NT2/D1 (cell line): ENCODE measurements at regions not wholly inside any gene's neighbourhood (a gene's known extent, or its start where the extent isn't known, plus 50 kb on each side); places are given as distances from the start of the nearest gene placed in this dataset.
"Not testable (repeated sequence)": the region's sequence is repeated elsewhere in the genome, so short reads cannot be mapped to it uniquely, and the experiment has no call there.

Experiments
- DNase-seq: peaks from one replicate; pipeline ENCODE4 v3.0.0-alpha.2; 2011; ENCODE audit warnings: low read depth, low spot score
- H3K27me3 ChIP-seq: 2 replicates; pipeline ENCODE4 v1.6.0; 2011; ENCODE audit warnings: mild to moderate bottlenecking; ENCODE audit not compliant: insufficient read length, insufficient read depth
- H3K36me3 ChIP-seq: 2 replicates; pipeline ENCODE4 v1.6.1; 2011; ENCODE audit warnings: mild to moderate bottlenecking, low read length, mixed read lengths; ENCODE audit not compliant: insufficient read depth, insufficient read length
- H3K4me1 ChIP-seq: 2 replicates; pipeline ENCODE4 v1.5.1; 2011; ENCODE audit not compliant: insufficient read depth, insufficient read length
- H3K4me3 ChIP-seq: 2 replicates; pipeline ENCODE4 v1.5.1; 2011; ENCODE audit warnings: low read depth; ENCODE audit not compliant: insufficient read length
- H3K9ac ChIP-seq: 2 replicates; pipeline ENCODE4 v1.6.0; 2011; ENCODE audit warnings: low read depth; ENCODE audit not compliant: insufficient read length
- H3K9me3 ChIP-seq: 2 replicates; pipeline ENCODE4 v1.5.1; 2011; ENCODE audit warnings: mild to moderate bottlenecking, low read length; ENCODE audit not compliant: insufficient read depth
- SUZ12 ChIP-seq: IDR thresholded peaks from 2 replicates; pipeline ENCODE4 v1.6.1; 2011; ENCODE audit not compliant: insufficient read length, insufficient read depth; ENCODE audit errors: extremely low read depth
- YY1 ChIP-seq: IDR thresholded peaks from 2 replicates; pipeline ENCODE4 v1.6.1; 2011; ENCODE audit not compliant: insufficient read length, insufficient read depth
- ZNF274 ChIP-seq: IDR thresholded peaks from 2 replicates; pipeline ENCODE4 v1.6.1; 2011; ENCODE audit warnings: mild to moderate bottlenecking, low read depth, low read length

DNA sequence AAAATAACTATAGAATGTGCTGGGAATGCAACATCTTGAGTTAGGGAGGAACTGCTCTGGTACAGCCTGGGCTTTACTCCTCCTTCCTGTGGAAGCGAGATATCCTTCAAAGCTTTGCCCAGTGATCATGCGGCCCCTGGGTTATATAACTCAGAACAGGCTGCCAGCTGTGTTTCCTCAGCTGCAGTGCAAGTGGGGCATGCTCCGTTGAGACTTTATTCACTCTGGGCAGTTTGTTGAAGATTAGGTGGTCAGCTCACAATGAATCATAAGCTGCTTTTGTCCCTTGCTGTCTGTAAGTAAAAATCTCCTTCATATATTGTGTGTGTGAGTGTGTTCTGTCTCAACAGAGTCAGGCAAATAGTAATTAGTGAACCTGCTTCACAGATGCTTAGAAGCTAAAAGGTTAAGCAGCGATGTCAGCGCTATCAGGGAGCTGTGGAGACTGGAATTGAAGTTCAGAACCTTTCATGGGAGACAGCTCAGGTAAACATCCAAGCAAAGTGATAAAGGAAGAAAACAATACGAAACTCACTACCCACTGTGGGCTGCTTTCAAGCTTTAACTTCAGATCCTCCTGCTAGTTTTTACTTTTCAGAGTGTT is 688.4 kb downstream of the HTR1B start:
- H3K27me3 ChIP-seq = no peaks in the 10 kb centered on the region
- no peak overlapping the region for H3K9ac ChIP-seq
- no peak overlapping the region for H3K4me3 ChIP-seq
- H3K4me1 ChIP-seq = no peaks in the 10 kb centered on the region
- no peaks in the 10 kb centered on the region for H3K9me3 ChIP-seq
- no peak for DNase-seq
- no peaks in the 10 kb centered on the region for H3K36me3 ChIP-seq
- TF ChIP-seq YY1 (no peak), SUZ12 (no peak), ZNF274 (no peak)

DNA sequence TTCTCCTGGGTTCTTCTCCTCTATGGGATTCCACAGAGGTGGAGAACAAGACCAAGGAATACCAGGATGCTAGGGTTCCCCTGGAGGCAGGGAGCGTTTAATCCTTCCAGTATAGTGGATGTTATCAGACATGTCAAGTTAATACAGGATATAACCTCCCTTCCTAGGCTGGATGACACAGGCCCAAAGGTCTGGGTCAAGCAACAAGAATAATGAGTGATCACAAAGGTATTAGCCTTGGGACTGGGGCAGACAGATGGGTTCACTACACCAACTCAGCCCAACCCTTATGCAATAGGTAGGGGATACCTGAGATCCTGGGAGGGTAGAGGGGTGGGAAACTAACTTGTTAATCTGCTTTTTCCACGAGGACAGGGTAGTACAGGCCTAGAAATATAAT is 690.3 kb downstream of the HTR1B start:
- H3K4me1 ChIP-seq = no peaks in the 10 kb centered on the region
- no peaks in the 10 kb centered on the region for H3K36me3 ChIP-seq
- H3K4me3 ChIP-seq = no peak overlapping the region
- H3K27me3 ChIP-seq = no peaks in the 10 kb centered on the region
- H3K9ac ChIP-seq = no peak overlapping the region
- no peaks in the 10 kb centered on the region for H3K9me3 ChIP-seq
- no peak for DNase-seq
- TF ChIP-seq SUZ12 (no peak), YY1 (no peak), ZNF274 (no peak)

DNA sequence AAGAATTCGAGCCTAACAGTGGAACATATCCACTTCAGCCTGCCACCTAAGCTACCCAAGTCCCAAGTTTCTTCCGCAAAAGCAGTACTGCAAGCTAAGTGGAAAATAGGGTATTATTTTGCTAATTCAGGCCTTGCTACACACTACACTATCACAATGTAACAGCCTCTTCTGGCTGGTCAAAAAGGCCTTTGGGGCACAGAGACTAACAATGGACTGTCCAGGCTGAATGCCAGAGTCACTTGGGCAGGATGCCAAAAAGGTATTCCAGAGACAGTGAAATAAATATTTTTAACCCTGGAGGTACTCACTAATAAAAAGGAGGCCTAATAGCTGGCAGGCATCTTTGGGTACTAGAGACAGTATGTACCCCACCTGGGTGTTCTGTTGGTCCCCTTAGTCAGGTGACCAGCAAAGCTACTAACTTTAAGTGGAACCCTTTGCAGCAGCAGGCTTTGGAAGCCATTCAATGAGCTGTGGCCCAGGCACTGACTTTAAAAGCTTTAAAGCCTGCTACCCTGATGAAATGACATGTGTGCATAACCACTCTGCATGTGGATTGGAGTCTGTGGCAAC is 692.1 kb downstream of the HTR1B start:
- no peaks in the 10 kb centered on the region for H3K36me3 ChIP-seq
- no peak for DNase-seq
- H3K9me3 ChIP-seq = no peaks in the 10 kb centered on the region
- no peak overlapping the region for H3K9ac ChIP-seq
- no peak overlapping the region for H3K4me3 ChIP-seq
- H3K27me3 ChIP-seq = no peaks in the 10 kb centered on the region
- TF ChIP-seq SUZ12 (no peak), ZNF274 (no peak), YY1 (no peak)
- no peaks in the 10 kb centered on the region for H3K4me1 ChIP-seq

GRCh38 chr6:76770281-76770680 is 693.0 kb downstream of the HTR1B start:
- Histone ChIP-seq H3K27me3 (no peaks in the 10 kb centered on the region), H3K4me3 (no peak overlapping the region)
- TF ChIP-seq SUZ12 = no peak
- no peak for TF ChIP-seq ZNF274
- TF ChIP-seq YY1 = no peak

DNA sequence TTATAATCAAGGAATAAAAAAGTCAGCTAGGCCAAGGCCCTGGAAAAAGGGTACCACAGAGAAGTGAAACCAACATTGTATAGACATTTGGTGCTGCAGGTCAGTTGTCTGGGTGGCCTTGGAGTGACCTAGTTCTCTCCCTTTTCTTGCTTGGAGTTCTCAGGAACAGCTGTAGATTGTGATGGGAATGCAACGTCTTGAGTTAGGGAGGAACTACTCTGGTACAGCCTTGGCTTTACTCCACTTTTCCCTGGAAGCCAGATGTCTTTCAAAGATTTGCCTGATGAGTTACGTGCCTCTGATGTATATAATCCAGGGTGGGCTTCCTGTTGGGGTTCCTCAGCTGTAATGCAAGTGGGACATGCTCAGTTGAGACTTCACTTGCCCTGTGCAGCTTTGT is 694.7 kb downstream of the HTR1B start:
- H3K9me3 ChIP-seq = no peaks in the 10 kb centered on the region
- TF ChIP-seq ZNF274 (no peak), SUZ12 (no peak)

More at GRCh38 chr6:76770281-76770680, 693.0 kb downstream of the HTR1B start:
- Histone ChIP-seq H3K36me3 (no peaks in the 10 kb centered on the region), H3K4me1 (no peaks in the 10 kb centered on the region), H3K9ac (no peak overlapping the region), H3K9me3 (no peaks in the 10 kb centered on the region)
- no peak for DNase-seq

DNA sequence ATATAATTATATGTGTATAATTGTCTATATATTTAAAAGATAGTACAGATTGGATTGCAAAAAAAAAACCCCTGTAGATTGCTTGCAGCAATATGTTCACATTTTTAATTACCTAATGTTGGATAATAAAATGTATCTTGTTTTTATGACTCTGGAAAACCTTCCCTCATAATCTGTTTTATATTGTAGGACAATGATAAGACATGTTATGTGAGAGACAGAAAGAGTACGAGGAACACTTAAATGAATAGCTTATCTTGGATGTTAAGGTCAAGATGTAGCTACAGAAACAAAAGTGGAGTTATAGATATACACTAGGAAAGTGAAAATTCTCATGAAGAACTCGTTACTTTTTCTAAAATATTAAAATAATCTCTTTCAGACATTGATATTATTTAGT is 691.6 kb upstream of the IMPG1 start:
- H3K4me3 ChIP-seq = no peak overlapping the region
- H3K9ac ChIP-seq = no peak overlapping the region
- no peak for TF ChIP-seq YY1
- TF ChIP-seq SUZ12 = no peak
- TF ChIP-seq ZNF274 = no peak
- no peaks in the 10 kb centered on the region for H3K9me3 ChIP-seq
- H3K4me1 ChIP-seq = no peaks in the 10 kb centered on the region
- H3K27me3 ChIP-seq = no peaks in the 10 kb centered on the region
- no peaks in the 10 kb centered on the region for H3K36me3 ChIP-seq
- no peak for DNase-seq

More for the DNA sequence above, 694.7 kb downstream of the HTR1B start:
- Histone ChIP-seq H3K4me3 (no peak overlapping the region), H3K4me1 (no peaks in the 10 kb centered on the region), H3K9ac (no peak overlapping the region), H3K36me3 (no peaks in the 10 kb centered on the region), H3K27me3 (no peaks in the 10 kb centered on the region)
- DNase-seq = no peak

DNA sequence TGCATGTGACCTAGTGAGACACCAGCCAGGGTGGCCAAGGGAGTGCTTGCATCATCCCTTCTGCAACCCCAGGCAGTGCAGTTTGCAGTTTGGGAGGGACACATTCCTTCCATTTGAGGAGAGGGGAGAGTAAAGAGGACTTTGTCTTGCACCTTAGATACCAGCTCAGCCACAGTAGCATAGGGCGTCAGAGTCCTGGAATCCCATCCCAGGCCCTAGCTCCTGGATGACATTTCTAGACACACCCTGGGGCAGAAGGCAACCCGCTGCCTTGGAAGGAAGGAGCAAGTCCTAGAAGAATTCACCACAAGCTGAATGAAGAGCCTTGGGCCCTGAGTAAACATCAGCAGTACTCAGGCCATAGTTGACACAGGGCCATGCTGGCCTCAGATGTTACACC is 680.4 kb upstream of the IMPG1 start:
- H3K9me3 ChIP-seq = no peaks in the 10 kb centered on the region
- no peaks in the 10 kb centered on the region for H3K36me3 ChIP-seq
- no peaks in the 10 kb centered on the region for H3K4me1 ChIP-seq
- DNase-seq = no peak
- no peak overlapping the region for H3K4me3 ChIP-seq
- no peak overlapping the region for H3K9ac ChIP-seq
- no peak for TF ChIP-seq ZNF274
- TF ChIP-seq SUZ12 = no peak
- no peak for TF ChIP-seq YY1
- H3K27me3 ChIP-seq = no peaks in the 10 kb centered on the region

DNA sequence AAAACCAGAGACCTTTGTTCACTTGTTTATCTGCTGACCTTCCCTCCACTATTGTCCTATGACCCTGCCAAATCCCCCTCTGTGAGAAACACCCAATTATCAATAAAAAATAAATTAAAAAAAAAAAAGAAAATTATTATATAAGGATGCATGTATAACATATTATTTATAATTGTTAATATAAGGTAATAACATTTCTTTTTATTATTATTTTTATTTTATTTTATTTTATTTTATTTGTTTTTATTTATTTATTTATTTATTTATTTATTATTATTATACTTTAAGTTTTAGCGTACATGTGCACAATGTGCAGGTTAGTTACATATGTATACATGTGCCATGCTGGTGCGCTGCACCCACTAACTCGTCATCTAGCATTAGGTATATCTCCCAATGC is 672.9 kb upstream of the IMPG1 start:
- H3K9ac ChIP-seq, H3K27me3 ChIP-seq, DNase-seq, H3K9me3 ChIP-seq, H3K4me1 ChIP-seq, H3K36me3 ChIP-seq, H3K4me3 ChIP-seq: not testable (repeated sequence)

GRCh38 chr6:76744151-76744720 is 671.8 kb upstream of the IMPG1 start:
- H3K36me3 ChIP-seq, H3K9ac ChIP-seq, H3K4me1 ChIP-seq, H3K9me3 ChIP-seq, DNase-seq, H3K4me3 ChIP-seq, H3K27me3 ChIP-seq: not testable (repeated sequence)
